HG02798 (cell line): ENCODE measurements at regions not wholly inside any gene's neighbourhood (a gene's known extent, or its start where the extent isn't known, plus 50 kb on each side); places are given as distances from the start of the nearest gene placed in this dataset.

Source experiments
- ATAC-seq: cut with Tn5 transposase; IDR thresholded peaks from one replicate; pipeline ENCODE4 v1.9.1; 2021; ENCODE audit warnings: mild to moderate bottlenecking; ENCODE audit not compliant: unreplicated experiment, poor library complexity

DNA sequence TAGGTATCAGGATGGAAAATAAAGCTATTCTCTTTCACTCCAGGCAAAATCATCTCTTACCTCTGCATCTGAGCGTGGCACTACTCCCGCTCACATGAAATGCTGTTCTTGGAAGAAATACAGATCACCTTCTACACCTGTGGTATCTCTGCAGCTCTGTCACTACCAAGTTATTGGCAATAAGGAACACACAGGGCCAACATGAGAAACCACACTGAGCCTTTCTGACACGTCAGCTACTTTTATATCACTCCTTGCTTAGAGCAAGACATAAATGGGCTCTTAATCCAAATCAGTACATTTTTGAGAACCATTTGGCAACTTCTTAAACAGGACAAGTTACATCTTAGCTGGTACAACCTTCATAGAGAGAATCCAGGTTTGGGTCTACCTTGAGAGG, 101.8 kb upstream of the GUCY1A1 start:
- ATAC-seq, result no peak

DNA sequence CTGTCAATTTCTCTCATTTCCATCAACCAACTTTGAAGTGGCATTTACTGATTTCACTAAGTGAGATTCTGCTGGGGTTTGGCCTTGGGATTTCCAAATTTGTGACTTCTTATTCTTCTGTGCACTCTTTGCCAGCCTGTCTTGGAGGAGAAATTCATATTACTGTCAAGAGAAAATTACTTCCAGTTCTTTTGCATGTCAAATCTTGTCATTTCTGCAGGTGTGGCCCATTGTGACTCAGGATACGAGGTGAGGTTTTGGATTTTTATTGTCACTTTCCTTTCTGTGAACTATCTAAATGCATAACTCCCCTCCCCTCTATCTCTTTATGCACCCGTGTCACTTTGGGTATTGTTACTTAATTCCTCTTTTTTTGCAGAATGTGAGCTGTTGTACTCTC, 102.6 kb upstream of the GUCY1A1 start:
- no peak for ATAC-seq

DNA sequence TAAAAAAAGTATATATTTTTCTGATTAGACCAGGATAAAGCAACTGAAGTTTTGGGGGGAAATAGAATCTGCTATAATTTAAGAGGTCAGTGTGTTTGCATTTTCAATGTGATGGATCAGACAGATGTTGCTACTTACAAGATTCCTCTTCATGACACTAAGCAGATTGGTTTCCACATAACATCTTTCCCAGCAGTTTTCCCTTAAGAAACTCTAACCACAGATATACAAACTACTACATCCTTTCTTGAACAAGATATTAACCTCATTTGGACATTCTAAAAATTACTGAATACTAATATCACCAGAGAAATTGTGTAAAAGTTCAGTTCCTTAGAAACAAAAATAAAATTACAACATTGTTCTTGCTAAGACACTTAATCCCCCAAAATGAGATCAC, 106.7 kb upstream of the GUCY1A1 start:
- ATAC-seq, result no peak

DNA sequence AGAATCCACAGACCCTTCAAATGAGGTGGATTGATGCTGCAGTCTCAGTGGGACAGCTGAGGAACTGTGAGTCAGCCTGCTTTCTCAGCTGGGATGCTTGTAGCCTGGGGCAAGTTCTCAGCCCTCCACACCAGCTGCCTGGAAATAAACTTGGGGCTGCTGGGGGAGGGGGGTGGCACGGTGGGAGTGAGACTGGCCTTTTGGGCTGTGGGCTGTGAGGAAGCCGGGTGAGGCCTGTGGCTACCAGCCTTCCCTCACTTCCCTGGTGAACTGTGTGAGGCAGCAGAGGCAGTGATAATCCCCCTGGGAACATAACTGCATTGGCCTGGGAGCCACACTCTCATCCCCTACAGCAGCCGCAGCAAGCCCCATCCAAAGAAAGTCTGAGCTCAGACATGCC, 114.5 kb upstream of the GUCY1A1 start:
- ATAC-seq, result no peak

DNA sequence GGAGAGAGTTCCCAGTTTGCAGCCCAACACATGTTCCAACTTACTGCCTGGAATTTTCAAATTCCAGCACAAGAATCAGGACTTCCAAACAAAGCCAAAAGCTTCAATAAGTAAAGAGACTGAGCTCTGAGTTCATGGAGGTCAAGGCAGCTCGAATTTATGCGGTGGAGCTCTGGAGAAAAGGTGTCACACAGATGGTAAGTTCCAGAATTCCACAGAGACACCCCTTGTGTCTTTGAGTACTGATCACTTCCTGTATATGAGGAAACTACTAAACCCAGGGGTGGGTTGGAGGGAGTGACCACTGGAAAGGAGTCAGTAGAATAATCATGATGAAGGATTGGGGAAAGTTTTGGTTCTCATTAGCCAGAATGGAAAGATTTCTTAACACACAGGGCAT, 118.5 kb upstream of the GUCY1A1 start:
- no peak for ATAC-seq

DNA sequence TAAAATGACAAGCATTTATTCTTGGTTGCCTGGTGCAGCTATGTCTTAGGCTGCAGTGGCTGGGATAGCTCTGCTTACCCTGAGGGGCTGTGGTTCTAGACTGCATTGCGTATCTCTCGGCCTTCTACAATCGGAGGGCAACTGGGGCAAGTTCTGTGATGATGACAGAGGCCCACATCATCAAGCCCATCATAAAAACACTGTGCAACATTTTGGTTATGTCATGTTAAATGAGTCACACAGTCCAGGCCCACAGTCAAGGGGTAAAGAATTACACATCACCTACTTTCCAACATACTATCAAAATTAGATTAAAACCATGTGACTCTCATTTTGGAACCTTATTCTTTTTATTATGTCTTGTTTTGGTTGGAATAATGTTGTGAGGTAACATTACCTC, 120.2 kb upstream of the GUCY1A1 start:
- ATAC-seq, result no peak

DNA sequence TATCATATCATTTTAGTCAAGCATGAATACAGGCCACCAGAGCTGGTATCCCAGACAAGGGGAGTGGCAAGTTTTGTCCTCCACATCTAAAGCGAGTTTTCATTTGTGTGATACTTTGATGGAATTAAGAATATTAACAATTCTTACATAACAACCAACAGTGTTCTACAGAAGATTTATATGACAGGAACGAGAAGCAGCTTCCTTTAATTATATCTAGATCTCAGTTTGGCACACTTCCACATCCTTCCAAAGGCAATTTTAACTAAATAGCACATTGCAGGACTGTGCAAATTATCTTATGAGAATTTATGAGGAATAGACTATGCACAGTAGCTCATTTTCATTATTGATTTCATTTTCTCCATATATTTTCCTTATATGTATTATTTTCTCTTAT, 121.2 kb upstream of the GUCY1A1 start:
- no peak for ATAC-seq

DNA sequence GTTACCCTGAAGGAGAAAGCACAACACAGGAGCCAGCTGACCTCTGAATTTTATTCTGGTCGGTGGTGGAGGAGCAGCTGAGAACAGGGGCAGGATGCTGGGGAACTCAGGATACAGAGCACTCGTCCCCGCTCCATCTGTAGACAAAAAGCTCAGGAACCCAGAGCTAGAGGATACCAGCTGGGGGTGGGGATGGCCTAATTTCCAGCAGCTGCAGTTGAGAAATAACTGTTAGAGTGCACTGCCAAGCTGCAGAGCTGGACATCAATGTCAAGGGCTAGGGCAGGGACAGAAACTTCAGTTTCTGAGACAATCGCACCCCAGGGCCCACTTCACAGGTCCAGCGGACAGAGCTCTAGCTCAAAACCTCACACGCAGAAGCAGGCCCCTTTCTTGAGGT, 122.1 kb upstream of the GUCY1A1 start:
- ATAC-seq, result no peak

DNA sequence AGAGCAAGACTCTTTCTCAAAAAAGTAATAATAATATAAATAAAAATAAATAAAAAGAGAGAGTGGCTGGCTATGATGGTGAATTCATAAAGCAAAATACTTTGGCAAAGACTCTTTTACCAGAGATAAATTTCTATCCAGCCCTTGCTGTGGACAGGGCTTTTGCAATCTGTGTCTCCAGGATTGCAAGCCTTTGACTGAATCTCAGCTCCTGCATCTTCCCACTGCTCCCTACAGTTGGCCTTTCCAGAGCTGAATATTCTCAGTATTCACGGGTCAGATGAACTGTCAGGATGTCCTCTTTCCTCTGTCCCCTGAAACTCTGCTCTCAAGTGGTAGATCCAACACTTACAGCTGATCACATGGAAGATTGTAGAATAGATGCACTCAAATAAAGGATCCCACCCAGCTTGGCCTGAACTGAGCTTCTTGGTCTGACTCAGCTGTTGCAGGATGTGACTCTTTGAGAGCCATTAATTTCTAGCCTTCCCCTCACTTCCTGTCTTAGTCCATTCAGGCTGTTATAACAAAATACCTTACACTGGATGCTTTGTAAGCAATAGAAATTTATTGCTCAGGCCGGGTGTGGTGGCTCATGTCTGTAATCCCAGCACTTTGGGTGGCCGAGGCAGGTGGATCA, 123.4 kb upstream of the GUCY1A1 start:
- ATAC-seq, result peak; percentile 52

DNA sequence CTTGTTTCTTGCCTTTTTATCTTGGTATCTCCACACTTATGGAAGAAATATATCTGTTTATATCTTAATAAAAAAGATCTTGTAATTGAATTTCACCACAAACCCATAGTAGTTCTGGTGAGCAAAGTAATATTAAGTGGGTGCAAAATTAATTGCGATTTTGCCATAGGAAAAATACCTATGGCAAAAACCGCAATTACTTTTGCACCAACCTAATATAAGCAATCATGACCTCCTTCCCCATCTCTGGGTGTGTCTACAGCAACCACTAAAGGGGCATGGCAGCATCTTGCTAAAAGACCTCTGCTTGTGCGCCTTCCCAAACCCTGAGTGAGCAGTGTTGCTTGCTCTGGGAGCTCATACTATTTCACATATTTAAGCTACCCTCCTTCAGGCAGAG, 124.2 kb upstream of the GUCY1A1 start:
- ATAC-seq, result no peak

DNA sequence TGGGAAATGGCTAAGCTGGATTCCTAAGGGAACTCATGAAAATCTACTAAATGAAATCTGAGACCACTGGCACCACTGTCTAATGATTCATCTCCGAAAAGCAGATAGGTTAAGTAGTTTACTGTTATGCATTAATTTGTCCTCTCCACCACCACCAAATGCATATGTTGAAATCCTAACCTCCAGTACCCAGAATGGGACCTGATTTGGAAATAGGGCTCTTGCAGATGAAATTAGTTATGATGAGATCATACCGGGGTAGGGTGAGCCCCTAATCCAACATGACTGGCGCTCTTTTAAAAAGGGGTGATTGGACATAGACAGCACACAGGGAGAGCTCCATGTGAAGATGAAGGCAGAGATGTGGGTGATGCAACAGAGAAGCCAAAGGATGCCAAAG, 124.9 kb upstream of the GUCY1A1 start:
- no peak for ATAC-seq

DNA sequence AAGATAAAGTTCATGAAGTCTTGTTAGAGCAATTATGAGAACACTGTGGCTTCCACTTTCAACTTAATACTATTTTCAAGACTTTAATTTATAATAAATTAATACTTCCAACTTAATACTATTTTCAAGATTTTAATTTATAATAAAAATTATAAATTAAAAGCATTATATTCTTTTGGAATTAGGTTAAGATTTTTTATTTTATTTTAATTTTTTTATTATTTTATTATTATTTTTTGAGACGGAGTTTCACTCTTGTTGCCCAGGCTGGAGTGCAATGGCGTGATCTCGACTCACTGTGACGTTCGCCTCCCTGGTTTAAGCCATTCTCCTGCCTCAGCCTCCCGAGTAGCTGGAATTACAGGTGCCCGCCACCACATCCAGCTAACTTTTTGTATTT, 126.0 kb upstream of the GUCY1A1 start:
- ATAC-seq, result no peak

DNA sequence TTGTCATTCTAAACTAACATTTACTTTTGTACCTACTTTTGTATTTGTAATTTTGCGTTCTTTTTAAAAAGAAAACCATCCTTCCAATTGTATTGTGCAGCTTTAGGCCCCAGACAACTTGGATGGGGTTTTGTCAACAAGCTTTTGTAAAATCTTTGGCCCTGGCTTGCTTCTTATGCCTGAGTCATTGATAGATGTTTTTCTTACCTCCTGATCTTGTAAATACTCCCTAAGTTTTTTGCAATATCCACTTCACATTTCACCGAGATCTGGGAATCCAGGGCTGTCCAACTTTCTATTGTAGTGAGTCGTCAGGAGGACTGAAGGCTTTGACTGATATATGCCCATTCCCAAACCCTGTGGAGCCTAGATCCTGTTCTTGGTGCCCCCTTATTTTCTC, 126.9 kb upstream of the GUCY1A1 start:
- ATAC-seq, result no peak

DNA sequence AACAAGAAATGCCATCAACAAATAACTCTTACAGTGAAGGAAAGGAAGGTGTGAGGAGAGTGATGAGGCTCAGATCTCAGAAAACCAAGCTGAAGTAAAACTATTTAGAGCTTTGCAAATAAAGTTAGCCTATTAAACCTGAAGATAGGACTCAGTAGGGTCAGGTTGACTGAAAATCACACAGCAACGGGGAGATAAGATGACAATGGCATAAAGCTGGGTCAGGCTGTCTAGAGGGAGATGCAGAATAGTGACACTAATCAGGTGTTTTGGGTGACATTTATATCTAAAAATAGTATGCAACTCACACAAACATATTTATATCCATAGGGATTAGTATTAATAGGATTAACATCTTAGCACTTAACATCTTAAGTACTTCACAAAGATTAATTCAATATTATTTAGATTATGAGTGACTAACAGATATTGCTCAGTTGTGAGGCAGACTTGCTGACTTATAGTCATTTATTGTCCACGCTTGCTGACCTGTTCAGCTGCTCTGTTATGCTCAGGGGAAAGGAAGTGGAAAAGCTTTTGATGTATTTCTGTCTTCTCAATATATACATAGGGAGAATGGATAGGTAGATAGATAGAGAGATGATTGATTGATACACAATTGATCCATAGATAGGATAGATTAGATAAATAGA, 130.7 kb upstream of the GUCY1A1 start:
- ATAC-seq, result no peak

DNA sequence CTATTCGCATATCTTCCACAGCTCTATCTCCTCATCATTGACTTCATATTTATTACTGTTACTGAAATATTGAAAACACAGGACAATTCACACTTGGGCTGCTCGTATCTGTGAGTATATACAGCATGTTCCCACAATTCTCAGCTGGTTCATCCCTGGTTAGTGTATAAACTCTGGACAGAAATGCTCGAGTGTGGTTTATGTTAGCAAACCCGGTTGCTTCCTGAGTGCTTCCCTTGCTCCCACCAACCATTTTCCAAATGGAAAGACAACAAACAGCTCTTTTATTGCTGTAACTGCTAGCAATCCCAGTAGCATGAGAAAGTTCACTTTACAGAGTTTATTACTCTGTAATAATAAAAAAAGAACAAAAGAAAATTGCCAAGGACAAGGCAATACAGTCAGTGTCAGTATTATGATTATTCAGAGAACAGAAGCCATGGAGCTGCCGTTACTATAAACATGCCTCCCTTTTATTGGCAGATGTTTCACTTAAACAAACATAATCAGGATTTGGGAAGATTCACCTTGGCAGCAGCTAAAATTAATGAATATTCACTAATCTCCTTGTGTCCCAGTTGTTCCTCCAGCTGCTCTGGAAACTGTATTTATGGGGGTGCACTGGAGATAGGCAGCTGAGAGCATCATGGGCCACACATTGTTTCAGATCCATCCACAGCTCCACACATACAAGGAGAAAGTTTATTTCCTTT, 134.1 kb upstream of the GUCY1A1 start:
- no peak for ATAC-seq

DNA sequence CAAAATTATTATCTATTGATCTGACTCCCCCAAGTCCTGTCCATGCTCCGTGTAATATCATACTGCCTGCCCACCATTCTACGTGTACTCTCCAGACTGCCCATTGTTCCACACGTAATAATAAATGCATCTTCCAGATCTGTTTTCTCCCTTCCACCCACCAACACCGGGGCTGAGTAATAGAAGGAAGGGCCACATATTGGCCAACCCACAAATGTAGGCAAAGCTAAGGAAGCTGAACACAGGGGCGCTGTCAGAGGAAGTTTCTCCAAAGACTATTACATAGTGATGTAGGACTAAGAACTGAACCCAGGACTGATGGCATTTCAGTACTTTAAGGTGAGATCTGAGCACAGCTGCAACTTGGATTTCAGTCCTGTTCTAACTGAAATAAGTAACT, 135.8 kb upstream of the GUCY1A1 start:
- ATAC-seq, result no peak

DNA sequence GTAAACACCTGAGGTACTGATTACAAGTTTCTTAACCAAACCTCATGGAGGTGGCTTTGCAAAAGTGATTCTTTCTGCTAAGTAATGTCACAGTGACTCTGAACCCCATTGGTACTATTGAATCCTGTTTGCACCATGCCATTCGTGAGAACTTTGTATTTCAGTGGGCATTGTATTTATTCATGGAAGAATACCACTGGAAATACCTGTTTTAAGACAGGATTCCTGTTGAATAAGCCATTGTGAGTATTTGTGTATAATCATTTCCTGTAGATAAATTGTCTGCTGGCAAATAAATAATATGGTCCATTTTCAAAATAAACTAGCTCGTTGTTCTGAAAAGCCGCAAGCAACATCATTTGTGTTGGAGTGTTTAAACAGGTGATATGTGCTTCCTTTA, 136.4 kb upstream of the GUCY1A1 start:
- ATAC-seq, result no peak

DNA sequence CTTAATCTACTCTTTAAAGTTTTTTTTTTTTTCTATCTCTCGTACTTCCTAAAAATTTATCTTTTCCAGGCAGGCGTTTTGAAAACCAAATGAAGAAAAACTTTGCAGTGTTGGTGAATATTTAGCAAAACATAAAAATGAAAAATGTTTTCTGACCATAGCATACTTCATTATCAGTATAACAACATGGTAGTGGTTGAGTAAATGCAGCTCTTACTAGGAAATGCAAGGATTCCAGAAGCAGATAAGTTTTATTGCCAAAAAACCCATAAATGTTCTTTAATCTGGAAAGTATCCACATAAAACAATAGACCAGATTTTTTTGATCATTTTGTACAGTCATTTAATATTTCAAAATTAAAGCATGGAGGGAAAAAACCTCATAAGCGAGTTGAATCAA, 136.9 kb upstream of the GUCY1A1 start:
- no peak for ATAC-seq

DNA sequence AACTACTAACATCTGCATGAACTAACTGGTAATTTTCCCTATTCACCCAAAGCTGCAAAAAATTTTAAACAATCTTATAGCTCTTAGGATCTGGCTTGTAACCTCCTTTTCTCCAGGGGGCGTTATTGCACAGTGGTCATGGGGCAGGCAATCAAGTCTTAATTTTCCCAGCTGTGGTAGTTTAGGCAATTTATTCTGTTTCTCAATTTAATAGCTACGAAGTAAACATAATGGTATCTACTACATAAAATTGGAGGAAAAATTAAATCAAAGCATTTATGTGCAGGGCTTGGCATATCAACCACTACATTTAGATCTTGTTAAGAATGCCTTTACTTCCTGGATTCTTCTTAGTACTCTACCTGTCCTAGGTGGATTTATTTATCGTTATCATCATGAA, 137.4 kb upstream of the GUCY1A1 start:
- ATAC-seq, result peak; percentile 47

DNA sequence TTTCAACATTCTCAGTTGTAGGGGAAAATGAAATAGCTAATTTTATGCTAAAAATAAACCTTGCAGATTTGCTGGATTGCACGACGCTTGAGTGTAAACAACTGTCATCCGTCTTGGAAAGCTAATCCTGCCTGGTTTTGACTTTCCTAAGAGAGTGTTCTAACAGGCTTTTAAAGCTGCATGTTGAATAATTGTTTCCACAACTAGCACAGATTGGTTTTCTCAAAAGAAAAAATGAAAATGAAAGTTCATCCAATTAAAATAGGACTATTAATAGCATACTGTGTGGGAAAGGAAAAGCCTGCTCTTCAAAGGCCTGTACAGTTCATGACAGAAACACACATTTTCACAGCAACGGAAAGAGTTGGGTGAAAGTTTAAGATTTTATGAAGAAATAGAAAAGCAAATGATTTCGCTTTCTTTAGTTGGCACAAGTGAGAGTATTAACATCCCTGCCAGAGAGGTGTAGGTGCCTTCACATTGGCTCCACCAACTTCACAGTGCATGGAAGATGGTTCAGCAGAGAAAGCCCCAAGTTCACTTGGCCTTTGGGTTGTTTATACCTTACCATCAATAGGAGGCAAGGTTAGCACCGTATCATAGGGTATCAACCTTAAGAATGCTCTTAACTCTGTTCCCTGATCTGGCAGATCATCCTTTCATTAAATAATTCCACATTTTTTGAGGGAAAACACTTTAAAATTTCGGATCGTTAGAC, 140.0 kb upstream of the GUCY1A1 start:
- ATAC-seq, result no peak

DNA sequence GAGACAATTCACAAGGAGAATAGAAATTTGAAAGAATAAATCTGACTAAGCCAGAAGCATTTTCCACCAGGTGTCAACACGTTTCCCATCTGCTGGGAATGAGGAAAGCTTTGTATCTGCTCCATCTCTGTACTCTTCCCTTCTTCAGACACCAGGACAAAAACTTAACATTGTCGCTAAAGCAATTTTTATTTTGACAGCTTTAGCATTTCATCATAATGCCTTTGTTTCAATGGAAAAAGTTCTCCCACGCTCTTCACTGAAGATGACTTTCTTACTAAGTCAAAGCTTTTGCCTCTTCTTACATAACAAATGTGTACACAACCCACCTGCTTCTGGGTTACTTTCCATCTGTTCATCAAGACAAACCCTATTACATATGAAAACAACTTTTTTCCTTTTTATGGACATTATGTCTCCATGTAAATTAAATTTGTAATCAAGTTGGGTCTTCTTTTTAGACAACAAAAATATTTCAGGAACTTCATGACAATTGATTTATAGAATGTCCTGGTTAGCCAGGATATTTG, 141.7 kb upstream of the GUCY1A1 start:
- ATAC-seq, result no peak
